IPS DF 6.9 (cell line): ENCODE measurements at regions not wholly inside any gene's neighbourhood (a gene's known extent, or its start where the extent isn't known, plus 50 kb on each side); places are given as distances from the start of the nearest gene placed in this dataset.
"Not testable (repeated sequence)": the region's sequence is repeated elsewhere in the genome, so short reads cannot be mapped to it uniquely, and the experiment has no call there.

ENCODE experiments used
- DNase-seq: peaks from one replicate; pipeline ENCODE4 v3.0.0-alpha.2; 2013; ENCODE audit warnings: low read depth, low spot score
- H3K27ac ChIP-seq: one replicate; pipeline ENCODE4 v1.5.1; 2013; ENCODE audit warnings: low read length, control low read depth
- H3K27me3 ChIP-seq: 2 replicates; pipeline ENCODE4 v1.6.1; 2013; ENCODE audit warnings: mild to moderate bottlenecking, low read length; ENCODE audit not compliant: control insufficient read depth, insufficient read depth
- H3K36me3 ChIP-seq: 2 replicates; pipeline ENCODE4 v1.6.1; 2013; ENCODE audit warnings: low read length; ENCODE audit not compliant: control insufficient read depth, insufficient read depth
- H3K4me1 ChIP-seq: 2 replicates; pipeline ENCODE4 v1.6.1; 2013; ENCODE audit warnings: low read length; ENCODE audit not compliant: control insufficient read depth, insufficient read depth
- H3K4me3 ChIP-seq: 2 replicates; pipeline ENCODE4 v1.5.1; 2013; ENCODE audit warnings: mild to moderate bottlenecking, low read length
- H3K9me3 ChIP-seq: 2 replicates; pipeline ENCODE4 v1.6.1; 2013; ENCODE audit warnings: low read length, inconsistent platforms; ENCODE audit not compliant: control insufficient read depth, insufficient read depth
- WGBS: extraction: QIAGEN DNeasy Blood & Tissue Kit; methylation state at CpG from one replicate; pipeline ENCODE4 v1.1.7; 2013; ENCODE audit warnings: mixed read lengths, missing lambda C conversion rate; ENCODE audit not compliant: insufficient read length, insufficient coverage; 5-methylcytosine and 5-hydroxymethylcytosine counted together

GRCh38 chr14:85186082-85186481 is 343.9 kb upstream of the FLRT2 start:
- H3K9me3 ChIP-seq: no peaks in the 10 kb centered on the region
- H3K4me3 ChIP-seq: no peak overlapping the region
- no peak overlapping the region for H3K27ac ChIP-seq
- no CpG with 5 or more reads among the region's 8 CpGs for WGBS
- no peaks in the 10 kb centered on the region for H3K36me3 ChIP-seq
- no peaks in the 10 kb centered on the region for H3K27me3 ChIP-seq
- DNase-seq: no peak
- H3K4me1 ChIP-seq: no peaks in the 10 kb centered on the region

GRCh38 chr14:85187521-85187920 is 342.4 kb upstream of the FLRT2 start:
- WGBS: no CpG with 5 or more reads among the region's 1 CpG
- Histone ChIP-seq H3K4me1 (no peaks in the 10 kb centered on the region), H3K36me3 (no peaks in the 10 kb centered on the region), H3K27ac (no peak overlapping the region), H3K9me3 (no peaks in the 10 kb centered on the region), H3K27me3 (no peaks in the 10 kb centered on the region), H3K4me3 (no peak overlapping the region)
- no peak for DNase-seq

- Histone ChIP-seq H3K9me3 (no peaks in the 10 kb centered on the region), H3K36me3 (no peaks in the 10 kb centered on the region), H3K27ac (no peak overlapping the region), H3K27me3 (no peaks in the 10 kb centered on the region), H3K4me3 (no peak overlapping the region), H3K4me1 (no peaks in the 10 kb centered on the region)
- DNase-seq: no peak
- no CpG with 5 or more reads among the region's 1 CpG for WGBS
Observed at GRCh38 chr14:85188836-85189235, 341.1 kb upstream of the FLRT2 start.

- not testable (repeated sequence) for H3K4me3 ChIP-seq, H3K4me1 ChIP-seq, H3K27me3 ChIP-seq, H3K36me3 ChIP-seq, H3K9me3 ChIP-seq, DNase-seq, H3K27ac ChIP-seq
- WGBS: no CpG with 5 or more reads among the region's 6 CpGs
Observed at GRCh38 chr14:85189253-85189652, 340.7 kb upstream of the FLRT2 start.

DNA sequence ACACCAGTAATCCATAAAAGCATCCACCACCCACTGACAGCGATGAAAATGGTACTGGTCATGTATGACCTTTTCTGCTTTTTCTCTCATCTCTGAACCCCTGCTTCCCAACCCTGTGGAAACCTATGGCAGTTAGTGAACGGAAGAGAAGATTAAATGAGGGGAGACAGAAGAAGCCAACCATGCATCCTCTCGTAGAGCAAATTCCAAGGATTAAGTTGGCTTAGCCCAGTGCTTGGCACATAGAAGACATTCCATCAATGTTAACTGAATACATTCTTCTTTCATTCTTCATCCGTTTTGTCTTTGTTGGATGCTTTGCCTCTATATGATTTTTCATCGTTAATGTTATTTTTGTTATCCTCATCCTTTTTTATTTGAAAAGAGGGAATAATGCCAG is 339.7 kb upstream of the FLRT2 start:
- no peak overlapping the region for H3K4me3 ChIP-seq
- H3K4me1 ChIP-seq: no peaks in the 10 kb centered on the region
- no peaks in the 10 kb centered on the region for H3K36me3 ChIP-seq
- no CpG with 5 or more reads among the region's 5 CpGs for WGBS
- no peaks in the 10 kb centered on the region for H3K27me3 ChIP-seq
- no peaks in the 10 kb centered on the region for H3K9me3 ChIP-seq
- no peak for DNase-seq
- H3K27ac ChIP-seq: no peak overlapping the region

DNA sequence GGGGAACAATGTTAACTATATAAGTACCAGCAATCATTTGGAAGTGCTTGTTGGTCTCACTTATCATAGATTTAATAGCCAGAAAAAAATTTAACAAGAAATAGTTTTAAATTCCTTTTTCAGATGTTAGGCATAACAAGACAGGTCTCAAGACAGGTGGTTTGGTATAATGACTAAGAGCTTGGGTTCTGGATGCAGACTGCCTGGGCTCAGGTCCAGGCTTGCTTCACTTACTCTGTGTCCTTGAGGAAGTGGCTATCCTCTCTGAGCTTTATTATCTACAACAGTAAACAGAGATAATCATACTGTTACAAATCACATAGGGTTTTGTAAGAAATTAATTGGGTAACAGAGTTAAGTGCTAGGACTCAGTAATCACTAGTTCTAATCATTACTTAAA is 338.0 kb upstream of the FLRT2 start:
- no peaks in the 10 kb centered on the region for H3K4me1 ChIP-seq
- H3K36me3 ChIP-seq: no peaks in the 10 kb centered on the region
- H3K27me3 ChIP-seq: no peaks in the 10 kb centered on the region
- no peak overlapping the region for H3K4me3 ChIP-seq
- no peaks in the 10 kb centered on the region for H3K9me3 ChIP-seq
- DNase-seq: no peak
- no peak overlapping the region for H3K27ac ChIP-seq

- WGBS: no CpG with 5 or more reads among the region's 4 CpGs
- Histone ChIP-seq H3K9me3 (no peaks in the 10 kb centered on the region), H3K36me3 (no peaks in the 10 kb centered on the region), H3K4me1 (no peaks in the 10 kb centered on the region), H3K27ac (no peak overlapping the region), H3K27me3 (no peaks in the 10 kb centered on the region), H3K4me3 (no peak overlapping the region)
- no peak for DNase-seq
Observed at GRCh38 chr14:85195872-85196477, 334.0 kb upstream of the FLRT2 start.

GRCh38 chr14:85198001-85198400 is 331.9 kb upstream of the FLRT2 start:
- H3K9me3 ChIP-seq: no peaks in the 10 kb centered on the region
- H3K4me3 ChIP-seq: no peak overlapping the region
- H3K27ac ChIP-seq: no peak overlapping the region
- no peak for DNase-seq
- WGBS: no CpG with 5 or more reads among the region's 4 CpGs
- no peaks in the 10 kb centered on the region for H3K4me1 ChIP-seq
- H3K36me3 ChIP-seq: no peaks in the 10 kb centered on the region
- H3K27me3 ChIP-seq: no peaks in the 10 kb centered on the region

DNA sequence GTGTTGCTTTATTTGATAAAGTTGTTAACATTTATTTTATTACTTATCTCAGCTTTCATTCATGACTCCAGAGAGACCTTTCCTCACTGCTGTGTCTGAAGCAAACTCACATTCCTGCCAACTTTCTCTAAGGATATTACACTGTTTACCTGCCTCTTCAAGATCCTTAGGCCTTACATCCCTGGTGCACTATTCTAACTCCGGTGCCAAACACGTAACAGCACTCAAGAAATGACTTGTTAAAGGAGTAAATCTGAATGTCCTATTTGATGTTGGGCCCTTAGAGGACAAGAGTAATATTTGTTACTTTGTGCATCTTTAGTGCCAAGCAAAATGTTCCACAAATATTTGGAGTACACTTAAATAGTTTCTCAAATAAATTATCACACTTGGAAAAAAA is 324.1 kb upstream of the FLRT2 start:
- Histone ChIP-seq H3K4me3 (no peak overlapping the region), H3K27ac (no peak overlapping the region), H3K9me3 (no peaks in the 10 kb centered on the region), H3K36me3 (no peaks in the 10 kb centered on the region), H3K4me1 (no peaks in the 10 kb centered on the region), H3K27me3 (no peaks in the 10 kb centered on the region)
- WGBS: no CpG with 5 or more reads among the region's 2 CpGs
- DNase-seq: no peak

DNA sequence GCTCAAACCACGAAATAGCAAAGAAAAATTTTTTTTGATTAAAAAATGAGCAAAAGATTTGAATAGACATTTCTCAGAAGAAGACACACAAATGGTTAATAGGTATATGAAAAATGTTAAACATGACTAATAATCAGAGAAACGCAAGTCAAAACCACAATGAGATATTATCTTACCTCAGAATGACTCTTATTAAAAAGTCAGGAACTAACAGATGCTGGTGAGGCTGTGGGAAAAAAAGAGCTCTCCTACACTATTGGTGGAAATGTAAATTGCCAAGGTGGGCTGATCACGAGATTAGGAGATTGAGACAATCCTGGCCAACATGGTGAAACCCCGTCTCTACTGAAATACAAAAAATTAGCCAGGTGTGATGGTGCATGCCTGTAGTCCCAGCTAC is 315.5 kb upstream of the FLRT2 start:
- no peak for DNase-seq
- no peak overlapping the region for H3K4me3 ChIP-seq
- H3K27ac ChIP-seq: no peak overlapping the region
- H3K4me1 ChIP-seq: no peaks in the 10 kb centered on the region
- no peaks in the 10 kb centered on the region for H3K36me3 ChIP-seq
- no peaks in the 10 kb centered on the region for H3K27me3 ChIP-seq
- no CpG with 5 or more reads among the region's 4 CpGs for WGBS
- H3K9me3 ChIP-seq: no peaks in the 10 kb centered on the region

GRCh38 chr14:85217412-85217811 is 312.5 kb upstream of the FLRT2 start:
- DNase-seq: no peak
- H3K27ac ChIP-seq: no peak overlapping the region
- no peak overlapping the region for H3K4me3 ChIP-seq
- no peaks in the 10 kb centered on the region for H3K27me3 ChIP-seq
- H3K4me1 ChIP-seq: no peaks in the 10 kb centered on the region
- WGBS: no CpG with 5 or more reads among the region's 1 CpG
- H3K36me3 ChIP-seq: no peaks in the 10 kb centered on the region
- H3K9me3 ChIP-seq: no peaks in the 10 kb centered on the region
